Heart right ventricle (tissue), 16 donors: ENCODE measurements at regions not wholly inside any gene's neighbourhood (a gene's known extent, or its start where the extent isn't known, plus 50 kb on each side); places are given as distances from the start of the nearest gene placed in this dataset.

ENCODE experiments used
- ATAC-seq, 8 donors: fragments of 200-7000 bp; cut with Tn5 transposase; one replicate each; pipeline ENCODE4 v1.9.1; 2020; ENCODE audit warnings: mild to moderate bottlenecking in 8 of 8, moderate library complexity in 8 of 8, moderate number of reproducible peaks in 1 of 8
- DNase-seq, 2 donors: peaks; one replicate each; pipeline ENCODE4 v3.0.0-alpha.2; 2020
- H3K27ac ChIP-seq, 10 donors: fragments of 200-600 bp; sonication (generic) in 2 of 10; one replicate each; pipeline versions ENCODE4 v1.5.0 to v1.8.0; 2020 to 2022; ENCODE audit warnings: mild to moderate bottlenecking in 3 of 10
- H3K27me3 ChIP-seq, 7 donors: fragments of 200-600 bp; one replicate each; pipeline ENCODE4 v1.8.0; 2021 to 2022; ENCODE audit warnings: mild to moderate bottlenecking in 2 of 7
- H3K36me3 ChIP-seq, 9 donors: fragments of 200-600 bp; sonication (generic) in 1 of 9; one replicate each; pipeline versions ENCODE4 v1.5.0 to v1.8.0; 2020 to 2022; ENCODE audit warnings: mild to moderate bottlenecking in 2 of 9
- H3K4me1 ChIP-seq, 9 donors: fragments of 200-600 bp; sonication (generic) in 1 of 9; one replicate each; pipeline versions ENCODE4 v1.5.0 to v1.8.0; 2020 to 2022; ENCODE audit warnings: mild to moderate bottlenecking in 4 of 9
- H3K4me3 ChIP-seq, 10 donors: fragments of 200-600 bp; sonication (generic) in 2 of 10; one replicate each; pipeline versions ENCODE4 v1.5.0 to v1.8.0; 2020 to 2022; ENCODE audit warnings: mild to moderate bottlenecking in 7 of 10, moderate library complexity in 2 of 10
- H3K9me3 ChIP-seq, 11 donors: fragments of 200-600 bp in 10 of 11; sonication (generic) in 2 of 11; one replicate each; pipeline versions ENCODE4 v1.5.0 to v1.8.0; 2013 to 2022; ENCODE audit warnings: mild to moderate bottlenecking in 2 of 11, control low read depth in 1 of 11, moderate library complexity in 1 of 11
- CTCF ChIP-seq, 9 donors: fragments of 200-600 bp; sonication (generic) in 2 of 9; IDR thresholded peaks; one replicate each; pipeline versions ENCODE4 v1.5.0 to v1.8.0; 2021 to 2022; ENCODE audit warnings: antibody characterized with exemption in 9 of 9, mild to moderate bottlenecking in 5 of 9, moderate library complexity in 1 of 9
- WGBS, 2 donors: extraction: QIAGEN DNeasy Blood & Tissue Kit; methylation state at CpG; one replicate each; pipeline ENCODE4 v1.1.7; 2013; ENCODE audit warnings: inconsistent platforms in 1 of 2; 5-methylcytosine and 5-hydroxymethylcytosine counted together
- intact Hi-C, 10 donors: fragments of 100-400 bp; cut with DNase I; formaldehyde crosslinking; loops; one replicate each; pipeline versions ENCODE4 v1.11.1 to v1.14.2; 2022
- donor health status: Arrhythmogenic right ventricular cardiomyopathy.
- donor health status: ischemic (EF 13 %, LVEDD 7.1; RV severe dilation, severe dysfunction).
- donor health status: healthy with polysubstance abuse.
- donor health status: DM: no; HTN: yes; CAD: no.
- donor health status: DM: no; HTN: no; CAD: no.
- donor health status: ischemic (EF 25% LVEDD 6.9; RV normal size, moderate dysfunction).
- donor health status: ischemic (EF 25% LVEDD 5.7; RV mildly dilated, moderate dysfunction).
- donor health status: healthy.
- donor health status: DM: yes; HTN: yes; CAD: no.
- donor health status: Ischemic cardiomyopathy.
- donor health status: ischemic (EF 35%, LVEDD 5.7; RV mildly dilated, moderate dysfunction).
- donor health status: nonischemic (EF 11% LVEDD 7.7; RV severe dilation, severe dysfunction).
- donor health status: DM: yes; HTN: yes; CAD: no.
- donor health status: PGD.
- donor health status: ischemic (EF 29% LVEDD 5.4; RV normal size, mild dysfunction).
- donor health status: nonischemic (EF 23%, LVEDD 6.1; RV moderate dilation, normal function).

GRCh38 chr9:113694912-113695311 is 181.2 kb upstream of the ZNF618 start:
- Histone ChIP-seq H3K4me3 (no peak overlapping the region), H3K27me3 (peaks cover 0 to 23% (median 21%) of the 10 kb centered on the region in 7 donors), H3K9me3 (peaks cover 0 to 7% (median 0%) of the 10 kb centered on the region in 11 donors), H3K4me1 (no peaks in the 10 kb centered on the region), H3K27ac (no peak overlapping the region), H3K36me3 (no peaks in the 10 kb centered on the region)
- no peak for TF ChIP-seq CTCF (IDR thresholded peaks at IDR 0.05)
- DNase-seq (no peak), ATAC-seq (no peak)
- intact Hi-C loops: no loop called here
- WGBS, 2 donors: 74% methylated on average over 4 of the region's 4 CpGs

GRCh38 chr9:113695440-113695851 is 180.7 kb upstream of the ZNF618 start:
- Histone ChIP-seq H3K4me1 (no peaks in the 10 kb centered on the region), H3K27me3 (peaks cover 0 to 23% (median 15%) of the 10 kb centered on the region in 7 donors), H3K36me3 (no peaks in the 10 kb centered on the region), H3K9me3 (peaks cover 0 to 7% (median 0%) of the 10 kb centered on the region in 11 donors), H3K27ac (no peak overlapping the region), H3K4me3 (no peak overlapping the region)
- ATAC-seq (no peak), DNase-seq (no peak)
- intact Hi-C loops: no loop called here
- no peak for TF ChIP-seq CTCF (IDR thresholded peaks at IDR 0.05)
- WGBS, 2 donors: 78 to 83% methylated on average over 2 of the region's 2 CpGs

- H3K4me3 ChIP-seq: no peak overlapping the region
- H3K36me3 ChIP-seq: no peaks in the 10 kb centered on the region
- no peak overlapping the region for H3K27ac ChIP-seq
- H3K4me1 ChIP-seq: no peaks in the 10 kb centered on the region
- 52 to 56% methylated on average over 2 of the region's 2 CpGs for WGBS, 2 donors
- peaks cover 0 to 23% (median 11%) of the 10 kb centered on the region in 7 donors for H3K27me3 ChIP-seq
- DNase-seq: no peak
- ATAC-seq: no peak
- peaks cover 0 to 11% (median 0%) of the 10 kb centered on the region in 11 donors for H3K9me3 ChIP-seq
- TF ChIP-seq CTCF (IDR thresholded peaks at IDR 0.05): no peak
- intact Hi-C loops: no loop called here
Observed at GRCh38 chr9:113695901-113696300, 180.2 kb upstream of the ZNF618 start.

- Histone ChIP-seq H3K4me1 (no peaks in the 10 kb centered on the region), H3K9me3 (peaks cover 0 to 5% (median 0%) of the 10 kb centered on the region in 11 donors), H3K27ac (no peak overlapping the region), H3K36me3 (no peaks in the 10 kb centered on the region), H3K27me3 (peaks cover 0 to 3% (median 0%) of the 10 kb centered on the region in 7 donors), H3K4me3 (no peak overlapping the region)
- ATAC-seq (no peak), DNase-seq (no peak)
- intact Hi-C loops: no loop called here
- WGBS, 2 donors: 66 to 68% methylated on average over 17 of the region's 17 CpGs
- no peak for TF ChIP-seq CTCF (IDR thresholded peaks at IDR 0.05)
Observed at GRCh38 chr9:113701774-113702755, 174.0 kb upstream of the ZNF618 start.
